ENCODE measurements at regions not wholly inside any gene's neighbourhood (a gene's known extent, or its start where the extent isn't known, plus 50 kb on each side); places are given as distances from the start of the nearest gene placed in this dataset.

- Histone ChIP-seq H3K27me3 (no peaks in the 10 kb centered on the region), H3K27ac (no peak overlapping the region), H3K4me3 (replicated peaks in 1 of 3) (no peak overlapping the region), H3K36me3 (no peaks in the 10 kb centered on the region), H3K4me1 (no peaks in the 10 kb centered on the region), H3K9me3 (no peaks in the 10 kb centered on the region)
- WGBS, 2 donors = 80 to 90% methylated on average over 7 of the region's 7 CpGs
- intact Hi-C loops (cut with DNase I) = no loop called here
- DNase-seq = no peak
- TF ChIP-seq POLR2A (IDR thresholded peaks at IDR 0.05) = no peak
- no peak for TF ChIP-seq CTCF (IDR thresholded peaks at IDR 0.05)
These were observed 256.2 kb upstream of the MDFIC2 start for GRCh38 chr3:70568626-70569025.

DNA sequence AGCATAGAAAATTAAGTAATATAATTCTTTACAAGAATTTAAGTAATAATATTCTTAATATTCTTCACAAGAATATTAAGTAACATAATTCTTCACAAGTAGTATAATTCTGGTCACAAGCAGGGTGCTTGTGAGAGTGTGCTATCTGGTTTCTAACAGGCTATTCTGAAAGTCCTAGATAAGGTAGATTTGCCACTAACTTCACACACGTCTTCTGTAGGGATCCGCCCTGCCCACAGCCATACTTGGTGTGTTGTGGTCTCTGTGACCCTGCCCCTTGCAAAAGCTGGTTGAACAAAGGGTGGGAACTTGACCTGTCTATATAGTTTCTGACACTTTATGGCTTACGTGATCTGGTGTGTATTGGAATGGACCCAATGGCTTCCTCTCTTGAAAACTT is 253.4 kb upstream of the MDFIC2 start:
- H3K27ac ChIP-seq = no peak overlapping the region
- H3K4me1 ChIP-seq = no peaks in the 10 kb centered on the region
- H3K4me3 ChIP-seq (replicated peaks in 1 of 3) = no peak overlapping the region
- no peaks in the 10 kb centered on the region for H3K36me3 ChIP-seq
- TF ChIP-seq POLR2A (IDR thresholded peaks at IDR 0.05) (no peak), CTCF (IDR thresholded peaks at IDR 0.05) (no peak)
- DNase-seq = no peak
- H3K9me3 ChIP-seq = no peaks in the 10 kb centered on the region
- intact Hi-C loops (cut with DNase I) = no loop called here
- H3K27me3 ChIP-seq = no peaks in the 10 kb centered on the region
- WGBS, 2 donors = 91 to 96% methylated on average over 3 of the region's 3 CpGs

- TF ChIP-seq POLR2A (IDR thresholded peaks at IDR 0.05) (no peak), CTCF (IDR thresholded peaks at IDR 0.05) (no peak)
- Histone ChIP-seq H3K27me3 (no peaks in the 10 kb centered on the region), H3K9me3 (no peaks in the 10 kb centered on the region), H3K36me3 (no peaks in the 10 kb centered on the region), H3K4me1 (no peaks in the 10 kb centered on the region), H3K4me3 (replicated peaks in 1 of 3) (no peak overlapping the region), H3K27ac (no peak overlapping the region)
- no peak for DNase-seq
- WGBS, 2 donors = 85 to 95% methylated on average over 2 of the region's 3 CpGs
- intact Hi-C loops (cut with DNase I) = no loop called here
These were observed 252.1 kb upstream of the MDFIC2 start for GRCh38 chr3:70564552-70564951.

- 74 to 95% methylated on average over 3 of the region's 3 CpGs for WGBS, 2 donors
- TF ChIP-seq CTCF (IDR thresholded peaks at IDR 0.05) = no peak
- Histone ChIP-seq H3K9me3 (no peaks in the 10 kb centered on the region), H3K27me3 (no peaks in the 10 kb centered on the region), H3K36me3 (no peaks in the 10 kb centered on the region), H3K4me1 (no peaks in the 10 kb centered on the region), H3K27ac (no peak overlapping the region), H3K4me3 (replicated peaks in 1 of 3) (no peak overlapping the region)
- intact Hi-C loops (cut with DNase I) = no loop called here
- no peak for DNase-seq
These were observed 249.4 kb upstream of the MDFIC2 start for GRCh38 chr3:70561796-70562195.

GRCh38 chr3:70558956-70559355 is 246.5 kb upstream of the MDFIC2 start:
- WGBS, 2 donors = 73 to 83% methylated on average over 2 of the region's 2 CpGs
- no peak overlapping the region for H3K27ac ChIP-seq
- H3K4me1 ChIP-seq = no peaks in the 10 kb centered on the region
- no peaks in the 10 kb centered on the region for H3K9me3 ChIP-seq
- no peaks in the 10 kb centered on the region for H3K27me3 ChIP-seq
- TF ChIP-seq CTCF (IDR thresholded peaks at IDR 0.05) (no peak), POLR2A (IDR thresholded peaks at IDR 0.05) (no peak)
- intact Hi-C loops (cut with DNase I) = loop anchor here (10.0 kb wide), 1 partner anchor 1026 kb away; the partner anchor contains the start of gene FOXP1
- no peak overlapping the region for H3K4me3 ChIP-seq (replicated peaks in 1 of 3)
- H3K36me3 ChIP-seq = no peaks in the 10 kb centered on the region
- DNase-seq = no peak

Measured in thyroid gland (tissue), 4 donors.